Activated naive CD8-positive, alpha-beta T cell treated with anti-CD3 and anti-CD28 coated beads, Interleukin-2, amount 50 U/mL, for 24 hours (primary cell): ENCODE measurements at regions not wholly inside any gene's neighbourhood (a gene's known extent, or its start where the extent isn't known, plus 50 kb on each side); places are given as distances from the start of the nearest gene placed in this dataset.
A peak's percentile ranks its signal among the peaks of the same experiment; 100 is the strongest.
"Not testable (repeated sequence)": the region's sequence is repeated elsewhere in the genome, so short reads cannot be mapped to it uniquely, and the experiment has no call there.

Source experiments
- ATAC-seq: fragments of 150-1000 bp; cut with Tn5 transposase; one replicate; pipeline ENCODE4 v1.10.0; 2021
- DNase-seq: peaks from one replicate; pipeline ENCODE4 v3.0.0; 2021
- H3K27ac Mint-ChIP-seq: one replicate; pipeline ENCODE4 v1.8.0; 2021; ENCODE audit warnings: mild to moderate bottlenecking, mixed read lengths
- H3K27me3 Mint-ChIP-seq: one replicate; pipeline ENCODE4 v1.8.0; 2021; ENCODE audit warnings: mixed read lengths
- H3K36me3 Mint-ChIP-seq: one replicate; pipeline ENCODE4 v1.8.0; 2021; ENCODE audit warnings: low read depth, mixed read lengths
- H3K4me1 Mint-ChIP-seq: one replicate; pipeline ENCODE4 v1.8.0; 2021; ENCODE audit warnings: mixed read lengths
- H3K4me3 Mint-ChIP-seq: one replicate; pipeline ENCODE4 v1.8.0; 2021; ENCODE audit warnings: mild to moderate bottlenecking, moderate library complexity, mixed read lengths
- H3K9me3 Mint-ChIP-seq: one replicate; pipeline ENCODE4 v1.8.0; 2021; ENCODE audit warnings: mixed read lengths

DNA sequence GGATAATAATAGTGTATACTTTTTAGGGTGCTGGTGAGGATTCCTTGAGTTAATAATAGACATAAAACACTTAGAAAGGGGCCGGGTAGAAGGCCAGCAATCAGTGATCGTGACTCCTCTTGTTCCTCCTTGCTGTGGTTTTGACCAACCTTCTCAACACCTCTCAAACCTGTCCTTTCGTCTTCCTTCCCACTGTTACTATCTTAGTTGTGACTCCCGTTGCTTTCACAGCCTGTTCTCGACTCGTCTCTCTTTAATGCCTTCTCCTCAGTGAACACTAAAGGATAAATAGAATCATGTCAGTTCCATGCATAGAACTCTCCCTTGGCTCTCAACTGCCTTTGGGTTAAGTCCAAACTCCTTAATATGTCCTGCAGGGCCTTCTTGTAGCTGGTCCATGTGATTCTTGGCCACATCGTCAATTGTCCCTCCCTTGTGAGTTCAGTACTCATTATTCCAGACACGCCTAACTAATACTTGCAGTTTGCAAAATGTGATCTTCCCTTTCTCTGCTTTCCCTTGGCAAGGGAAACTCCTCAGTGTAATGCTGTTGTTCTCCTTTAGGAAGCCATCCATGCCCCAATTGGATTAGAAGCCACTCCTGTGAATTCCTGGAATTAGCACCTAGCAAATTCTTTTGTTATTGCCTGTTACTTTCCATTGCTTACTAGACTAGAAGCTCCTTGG lies 164.9 kb downstream of the UTRN start:
- DNase-seq: no peak
- no peaks in the 10 kb centered on the region for H3K9me3 Mint-ChIP-seq
- no peaks in the 10 kb centered on the region for H3K27me3 Mint-ChIP-seq
- H3K4me1 Mint-ChIP-seq: peaks cover 6% of the 10 kb centered on the region
- peak overlapping the region; percentile 7 for H3K27ac Mint-ChIP-seq
- ATAC-seq: no peak
- H3K4me3 Mint-ChIP-seq: no peak overlapping the region
- H3K36me3 Mint-ChIP-seq: peaks cover 37% of the 10 kb centered on the region

GRCh38 chr6:144460327-144461095 lies 175.4 kb downstream of the UTRN start:
- Mint-ChIP-seq H3K27me3 (no peaks in the 10 kb centered on the region), H3K4me3 (peak overlapping the region; percentile 31), H3K9me3 (no peaks in the 10 kb centered on the region), H3K4me1 (peaks cover 18% of the 10 kb centered on the region), H3K27ac (peak overlapping the region; percentile 74), H3K36me3 (peaks cover 51% of the 10 kb centered on the region)
- ATAC-seq (peak; percentile 36), DNase-seq (no peak)

DNA sequence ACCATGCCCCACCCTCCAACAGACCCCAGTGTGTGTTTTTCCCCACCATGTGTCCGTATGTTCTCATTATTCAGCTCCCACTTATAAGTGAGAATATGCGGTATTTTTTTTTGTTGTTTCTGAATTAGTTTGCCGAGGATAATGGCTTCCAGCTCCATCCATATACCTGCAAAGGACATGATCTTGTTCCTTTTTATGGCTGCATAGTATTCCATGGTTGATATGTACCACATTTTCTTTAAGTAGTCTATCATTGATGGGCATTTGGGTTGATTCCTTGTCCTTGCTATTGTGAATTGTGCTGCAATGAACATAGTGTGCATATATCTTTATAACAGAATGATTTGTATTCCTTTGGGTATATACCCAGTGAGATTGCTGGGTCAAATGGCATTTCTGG lies 176.9 kb downstream of the UTRN start:
- peaks cover 16% of the 10 kb centered on the region for H3K4me1 Mint-ChIP-seq
- H3K36me3 Mint-ChIP-seq: peaks cover 55% of the 10 kb centered on the region
- H3K9me3 Mint-ChIP-seq: no peaks in the 10 kb centered on the region
- H3K27ac Mint-ChIP-seq: no peak overlapping the region
- DNase-seq (no peak), ATAC-seq (no peak)
- no peaks in the 10 kb centered on the region for H3K27me3 Mint-ChIP-seq
- no peak overlapping the region for H3K4me3 Mint-ChIP-seq

DNA sequence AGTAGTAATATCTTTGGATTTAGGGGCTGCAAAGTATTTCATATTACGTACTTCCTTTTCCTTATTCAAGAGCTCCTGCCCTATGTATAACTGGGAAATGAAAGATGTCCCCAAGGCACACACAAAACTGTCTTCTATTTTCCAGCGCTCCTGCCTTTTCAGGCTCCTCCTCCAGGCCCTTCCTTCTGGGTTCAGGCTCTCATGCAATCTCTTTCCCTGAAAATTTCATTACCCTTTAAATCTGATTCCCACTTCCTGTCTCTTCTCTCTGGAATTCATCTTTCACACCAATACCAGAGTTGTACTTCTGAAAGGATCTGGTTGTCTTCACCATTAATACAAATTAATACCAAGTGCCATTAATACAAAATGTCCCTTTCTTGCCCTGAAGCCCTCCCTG lies 181.6 kb downstream of the UTRN start:
- no peaks in the 10 kb centered on the region for H3K9me3 Mint-ChIP-seq
- peaks cover 20% of the 10 kb centered on the region for H3K4me1 Mint-ChIP-seq
- no peak overlapping the region for H3K27ac Mint-ChIP-seq
- H3K4me3 Mint-ChIP-seq: no peak overlapping the region
- H3K27me3 Mint-ChIP-seq: no peaks in the 10 kb centered on the region
- no peak for DNase-seq
- no peak for ATAC-seq
- H3K36me3 Mint-ChIP-seq: peaks cover 36% of the 10 kb centered on the region

DNA sequence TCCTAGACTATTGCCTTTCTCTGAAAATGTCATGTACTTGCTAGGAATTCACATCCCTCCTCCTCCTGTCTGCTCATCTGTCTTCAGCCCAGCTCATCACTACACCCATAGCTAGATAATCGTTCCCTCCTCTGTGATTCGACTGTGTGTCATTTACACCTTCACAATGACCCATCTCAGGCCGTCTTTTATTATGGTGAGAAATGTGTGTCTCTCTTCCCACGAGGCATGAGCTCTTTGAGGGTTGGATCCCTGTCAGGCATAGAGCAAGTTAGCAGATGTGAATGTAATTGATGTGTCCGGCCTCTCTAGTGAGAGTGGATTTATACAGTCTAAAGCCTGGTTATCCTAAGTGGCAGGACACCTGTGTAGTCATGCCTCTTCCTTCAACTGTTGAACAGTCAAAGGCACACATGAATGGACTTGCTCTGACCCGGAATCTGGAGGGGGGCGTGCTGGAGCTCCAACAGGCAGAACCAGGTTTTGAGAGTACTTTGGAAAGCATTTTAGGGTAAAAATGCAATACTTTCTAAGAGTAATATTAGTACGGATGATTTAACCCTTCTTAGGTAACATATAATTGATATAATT lies 182.1 kb downstream of the UTRN start:
- H3K27me3 Mint-ChIP-seq: no peaks in the 10 kb centered on the region
- ATAC-seq: peak; percentile 50

GRCh38 chr6:144467921-144468320 lies 182.8 kb downstream of the UTRN start:
- ATAC-seq (no peak), DNase-seq (no peak)
- Mint-ChIP-seq H3K4me3 (no peak overlapping the region), H3K9me3 (no peaks in the 10 kb centered on the region), H3K36me3 (peaks cover 28% of the 10 kb centered on the region), H3K4me1 (peaks cover 20% of the 10 kb centered on the region), H3K27me3 (no peaks in the 10 kb centered on the region), H3K27ac (no peak overlapping the region)

More for the DNA sequence above, 182.1 kb downstream of the UTRN start:
- no peak overlapping the region for H3K27ac Mint-ChIP-seq
- peaks cover 32% of the 10 kb centered on the region for H3K36me3 Mint-ChIP-seq
- H3K4me1 Mint-ChIP-seq: peaks cover 20% of the 10 kb centered on the region
- DNase-seq: no peak
- H3K9me3 Mint-ChIP-seq: no peaks in the 10 kb centered on the region
- no peak overlapping the region for H3K4me3 Mint-ChIP-seq

DNA sequence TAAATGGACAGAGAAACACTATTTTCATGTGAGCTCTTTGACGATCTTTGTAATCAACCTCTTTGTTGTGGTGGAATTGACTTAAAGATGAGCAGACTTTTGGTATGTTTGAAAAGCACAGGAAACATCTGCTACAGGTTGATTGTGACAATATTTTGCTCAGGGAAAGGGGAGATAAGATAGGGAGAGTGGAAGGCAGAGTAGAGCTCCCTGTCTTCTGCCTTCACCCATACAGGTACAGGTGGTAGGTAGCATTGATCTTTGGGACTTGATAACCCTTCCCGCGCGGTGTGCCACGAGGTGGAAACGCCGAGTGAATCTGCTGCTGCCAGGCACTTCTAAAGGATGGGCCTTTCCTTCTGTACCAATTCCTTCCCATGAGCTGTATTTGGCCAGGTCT lies 183.6 kb downstream of the UTRN start:
- Mint-ChIP-seq H3K27me3 (no peaks in the 10 kb centered on the region), H3K27ac (peak overlapping the region; percentile 89), H3K9me3 (no peaks in the 10 kb centered on the region), H3K4me3 (peak overlapping the region; percentile 61), H3K36me3 (peaks cover 21% of the 10 kb centered on the region), H3K4me1 (peaks cover 20% of the 10 kb centered on the region)
- DNase-seq (peak; percentile 21), ATAC-seq (peak; percentile 30)

DNA sequence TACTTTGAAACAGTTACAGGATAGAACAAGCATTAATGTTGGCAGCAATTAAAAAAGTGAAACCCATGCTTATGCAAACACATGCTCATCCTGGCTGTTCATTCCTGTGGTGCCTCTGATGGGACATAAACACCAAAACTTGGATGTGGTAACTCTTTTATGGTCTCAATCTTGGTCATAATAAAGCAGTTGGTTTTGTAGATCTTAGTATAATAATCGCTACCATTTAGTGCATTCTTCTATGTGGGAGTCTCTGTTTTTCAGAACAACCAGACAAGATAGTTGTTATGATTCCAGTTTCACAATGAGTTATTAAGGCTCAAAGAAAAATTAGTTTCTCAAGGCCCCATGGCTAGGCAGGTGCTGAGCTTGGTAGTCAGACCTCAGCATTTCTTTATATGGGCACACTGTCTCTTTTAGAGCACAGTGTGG lies 184.0 kb downstream of the UTRN start:
- peaks cover 19% of the 10 kb centered on the region for H3K36me3 Mint-ChIP-seq
- H3K27me3 Mint-ChIP-seq: no peaks in the 10 kb centered on the region
- ATAC-seq: peak; percentile 68
- no peaks in the 10 kb centered on the region for H3K9me3 Mint-ChIP-seq
- no peak for DNase-seq
- H3K4me3 Mint-ChIP-seq: peak overlapping the region; percentile 61
- peak overlapping the region; percentile 89 for H3K27ac Mint-ChIP-seq
- H3K4me1 Mint-ChIP-seq: peaks cover 20% of the 10 kb centered on the region

DNA sequence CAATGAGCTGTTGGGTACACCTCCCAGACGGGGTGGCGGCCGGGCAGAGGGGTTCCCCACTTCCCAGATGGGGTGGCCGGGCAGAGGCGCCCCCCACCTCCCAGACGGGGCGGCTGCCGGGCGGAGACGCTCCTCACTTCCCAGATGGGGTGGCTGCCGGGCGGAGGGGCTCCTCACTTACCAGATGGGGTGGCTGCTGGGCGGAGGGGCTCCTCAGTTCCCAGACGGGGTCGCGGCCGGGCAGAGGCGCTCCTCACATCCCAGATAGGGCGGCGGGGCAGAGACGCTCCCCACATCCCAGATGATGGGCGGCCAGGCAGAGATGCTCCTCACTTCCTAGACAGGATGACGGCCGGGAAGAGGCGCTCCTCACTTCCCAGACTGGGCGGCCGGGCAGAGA lies 185.1 kb downstream of the UTRN start:
- peaks cover 21% of the 10 kb centered on the region for H3K36me3 Mint-ChIP-seq
- not testable (repeated sequence) for H3K27me3 Mint-ChIP-seq, H3K9me3 Mint-ChIP-seq

GRCh38 chr6:144471986-144472385 lies 186.9 kb downstream of the UTRN start:
- no peak for ATAC-seq
- Mint-ChIP-seq H3K36me3 (peaks cover 17% of the 10 kb centered on the region), H3K27me3 (no peaks in the 10 kb centered on the region), H3K27ac (no peak overlapping the region), H3K4me1 (peaks cover 22% of the 10 kb centered on the region), H3K9me3 (no peaks in the 10 kb centered on the region), H3K4me3 (no peak overlapping the region)
- no peak for DNase-seq

More for the DNA sequence above, 185.1 kb downstream of the UTRN start:
- H3K4me3 Mint-ChIP-seq, DNase-seq, ATAC-seq, H3K27ac Mint-ChIP-seq: not testable (repeated sequence)
- H3K4me1 Mint-ChIP-seq: peaks cover 20% of the 10 kb centered on the region

DNA sequence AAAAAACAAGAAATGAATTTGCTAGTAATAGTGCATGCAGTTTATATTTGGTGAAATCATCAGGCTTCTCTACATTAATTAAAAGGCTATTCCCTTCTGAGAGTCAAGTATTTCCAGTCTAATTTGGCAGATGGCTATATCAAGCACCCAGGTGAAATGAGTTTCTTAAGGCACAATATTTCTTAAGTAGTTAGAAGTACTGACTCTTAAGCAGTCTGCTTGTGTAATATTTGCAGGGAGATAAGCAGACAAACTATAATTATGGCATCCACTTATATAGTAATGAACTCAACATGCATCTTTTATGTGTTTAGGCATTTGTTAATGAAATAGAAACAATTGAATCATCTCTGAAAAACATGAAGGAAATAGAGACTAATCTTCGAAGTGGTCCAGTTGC lies 189.2 kb downstream of the UTRN start:
- Mint-ChIP-seq H3K27me3 (no peaks in the 10 kb centered on the region), H3K4me1 (peaks cover 6% of the 10 kb centered on the region), H3K4me3 (no peak overlapping the region), H3K27ac (no peak overlapping the region), H3K9me3 (no peaks in the 10 kb centered on the region), H3K36me3 (peaks cover 12% of the 10 kb centered on the region)
- ATAC-seq (no peak), DNase-seq (no peak)

- Mint-ChIP-seq H3K27me3 (no peaks in the 10 kb centered on the region), H3K9me3 (no peaks in the 10 kb centered on the region), H3K4me3 (no peak overlapping the region), H3K27ac (peak overlapping the region; percentile 4), H3K4me1 (peaks cover 2% of the 10 kb centered on the region), H3K36me3 (peaks cover 11% of the 10 kb centered on the region)
- DNase-seq (no peak), ATAC-seq (no peak)
These were observed 189.8 kb downstream of the UTRN start for GRCh38 chr6:144474904-144475303.

- H3K27me3 Mint-ChIP-seq: no peaks in the 10 kb centered on the region
- ATAC-seq: no peak
- H3K4me1 Mint-ChIP-seq: peaks cover 2% of the 10 kb centered on the region
- peaks cover 10% of the 10 kb centered on the region for H3K36me3 Mint-ChIP-seq
- H3K9me3 Mint-ChIP-seq: no peaks in the 10 kb centered on the region
- H3K4me3 Mint-ChIP-seq: no peak overlapping the region
- peak overlapping the region; percentile 4 for H3K27ac Mint-ChIP-seq
- no peak for DNase-seq
These were observed 190.3 kb downstream of the UTRN start for GRCh38 chr6:144475411-144475810.

GRCh38 chr6:144476286-144476685 lies 191.2 kb downstream of the UTRN start:
- Mint-ChIP-seq H3K27ac (peak overlapping the region; percentile 23), H3K4me1 (peaks cover 2% of the 10 kb centered on the region), H3K36me3 (peaks cover 10% of the 10 kb centered on the region), H3K27me3 (no peaks in the 10 kb centered on the region), H3K4me3 (no peak overlapping the region), H3K9me3 (no peaks in the 10 kb centered on the region)
- DNase-seq: no peak
- no peak for ATAC-seq

DNA sequence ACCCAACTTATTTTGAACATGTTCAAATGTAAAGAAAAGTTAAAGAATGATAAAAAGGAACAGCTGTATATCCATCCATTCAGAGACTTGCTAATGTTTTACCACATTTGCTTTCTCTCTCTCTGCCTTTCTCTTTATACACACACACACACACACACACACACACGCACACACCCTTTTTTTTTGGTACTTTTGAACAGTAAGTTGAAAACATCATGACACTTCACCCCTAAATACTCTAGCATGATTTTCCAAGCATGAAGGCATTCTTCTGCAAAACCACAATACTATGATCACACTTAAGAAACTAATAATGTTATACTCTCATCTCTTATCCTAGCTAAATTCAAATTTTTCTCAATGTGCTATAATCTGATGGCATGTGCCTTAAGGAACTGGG lies 192.3 kb downstream of the UTRN start:
- peaks cover 5% of the 10 kb centered on the region for H3K4me1 Mint-ChIP-seq
- no peak overlapping the region for H3K27ac Mint-ChIP-seq
- no peaks in the 10 kb centered on the region for H3K27me3 Mint-ChIP-seq
- no peaks in the 10 kb centered on the region for H3K9me3 Mint-ChIP-seq
- H3K4me3 Mint-ChIP-seq: no peak overlapping the region
- DNase-seq (no peak), ATAC-seq (no peak)
- H3K36me3 Mint-ChIP-seq: peaks cover 8% of the 10 kb centered on the region
